DND-41 (cell line): ENCODE measurements at regions not wholly inside any gene's neighbourhood (a gene's known extent, or its start where the extent isn't known, plus 50 kb on each side); places are given as distances from the start of the nearest gene placed in this dataset.

Source experiments
- CTCF ChIP-seq: IDR thresholded peaks from 2 replicates; pipeline ENCODE4 v1.5.1; 2012; ENCODE audit warnings: borderline replicate concordance, low read length, moderate library complexity, mild to moderate bottlenecking; ENCODE audit not compliant: poor library complexity, severe bottlenecking; ENCODE audit errors: extremely low read depth
- EZH2 ChIP-seq: IDR thresholded peaks from 3 replicates; pipeline ENCODE4 v1.6.1; 2012; ENCODE audit warnings: borderline replicate concordance, low read depth, mild to moderate bottlenecking, moderate library complexity, low read length, inconsistent platforms; ENCODE audit not compliant: severe bottlenecking

GRCh38 chr7:109246330-109247077 lies 676.8 kb downstream of the DNAJB9 start:
- no peak for TF ChIP-seq CTCF
- no peak for TF ChIP-seq EZH2
